Coronary artery (tissue), 2 donors: ENCODE measurements at regions not wholly inside any gene's neighbourhood (a gene's known extent, or its start where the extent isn't known, plus 50 kb on each side); places are given as distances from the start of the nearest gene placed in this dataset.
"Not testable (repeated sequence)": the region's sequence is repeated elsewhere in the genome, so short reads cannot be mapped to it uniquely, and the experiment has no call there.

Source experiments
- DNase-seq: peaks from one replicate; pipeline ENCODE4 v3.0.0-alpha.2; 2017; ENCODE audit warnings: low spot score
- H3K27ac ChIP-seq, 2 donors: fragments of 200-600 bp; sonication (generic); one replicate each; pipeline ENCODE4 v1.5.1; 2016 to 2019
- H3K4me3 ChIP-seq: fragments of 200-600 bp; sonication (generic); 2 replicates; pipeline ENCODE4 v1.5.1; 2016; ENCODE audit warnings: mild to moderate bottlenecking, moderate library complexity
- TF ChIP-seq, protein P1 (sequence below): fragments of 200-600 bp; sonication (generic); IDR thresholded peaks from one replicate; pipeline ENCODE4 v1.5.1; 2019; ENCODE audit warnings: antibody characterized with exemption

DNA sequence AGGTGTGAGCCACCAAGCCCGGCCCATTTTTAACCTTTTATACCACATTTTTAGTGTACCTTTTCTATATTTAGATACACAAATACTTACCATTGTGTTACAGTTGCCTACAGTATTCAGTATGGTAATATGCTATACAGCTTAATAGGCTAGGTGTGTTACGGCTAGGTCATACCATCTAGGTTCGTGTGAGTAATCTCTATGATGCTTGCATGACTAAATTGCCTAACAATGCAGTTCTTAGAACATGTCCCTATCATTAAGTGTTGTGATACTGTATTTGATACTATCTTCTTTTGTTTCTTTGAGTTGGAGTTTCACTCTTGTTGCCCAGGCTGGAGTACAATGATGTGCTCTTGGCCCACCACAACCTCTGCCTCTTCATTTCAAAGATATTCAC is 387.7 kb upstream of the SASH1 start:
- TF ChIP-seq, protein P1, sequence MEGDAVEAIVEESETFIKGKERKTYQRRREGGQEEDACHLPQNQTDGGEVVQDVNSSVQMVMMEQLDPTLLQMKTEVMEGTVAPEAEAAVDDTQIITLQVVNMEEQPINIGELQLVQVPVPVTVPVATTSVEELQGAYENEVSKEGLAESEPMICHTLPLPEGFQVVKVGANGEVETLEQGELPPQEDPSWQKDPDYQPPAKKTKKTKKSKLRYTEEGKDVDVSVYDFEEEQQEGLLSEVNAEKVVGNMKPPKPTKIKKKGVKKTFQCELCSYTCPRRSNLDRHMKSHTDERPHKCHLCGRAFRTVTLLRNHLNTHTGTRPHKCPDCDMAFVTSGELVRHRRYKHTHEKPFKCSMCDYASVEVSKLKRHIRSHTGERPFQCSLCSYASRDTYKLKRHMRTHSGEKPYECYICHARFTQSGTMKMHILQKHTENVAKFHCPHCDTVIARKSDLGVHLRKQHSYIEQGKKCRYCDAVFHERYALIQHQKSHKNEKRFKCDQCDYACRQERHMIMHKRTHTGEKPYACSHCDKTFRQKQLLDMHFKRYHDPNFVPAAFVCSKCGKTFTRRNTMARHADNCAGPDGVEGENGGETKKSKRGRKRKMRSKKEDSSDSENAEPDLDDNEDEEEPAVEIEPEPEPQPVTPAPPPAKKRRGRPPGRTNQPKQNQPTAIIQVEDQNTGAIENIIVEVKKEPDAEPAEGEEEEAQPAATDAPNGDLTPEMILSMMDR, result no peak
- H3K4me3 ChIP-seq, result no peak overlapping the region
- no peak overlapping the region for H3K27ac ChIP-seq
- no peak for DNase-seq

DNA sequence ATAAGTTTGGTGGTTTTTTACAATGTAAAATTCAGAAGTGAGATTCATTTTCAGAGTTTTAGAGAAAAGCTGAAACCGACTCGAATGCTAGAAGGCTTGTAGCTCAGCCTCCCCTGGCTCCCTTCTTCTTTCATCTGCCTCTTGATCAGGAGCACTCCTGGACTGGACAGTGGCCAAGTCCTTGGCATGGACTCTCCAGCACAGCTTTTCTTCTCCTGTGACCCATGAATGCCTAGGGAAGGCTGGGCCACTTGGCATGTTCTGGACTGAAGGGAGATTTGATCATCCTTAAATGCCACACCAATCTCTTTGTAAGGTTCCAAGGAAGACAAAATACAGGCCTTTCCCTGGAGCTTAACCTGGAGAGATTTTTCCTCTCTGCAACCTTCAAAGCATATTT is 384.0 kb upstream of the SASH1 start:
- H3K27ac ChIP-seq, result no peak overlapping the region
- TF ChIP-seq, protein P1, result no peak
- H3K4me3 ChIP-seq, result no peak overlapping the region
- no peak for DNase-seq

DNA sequence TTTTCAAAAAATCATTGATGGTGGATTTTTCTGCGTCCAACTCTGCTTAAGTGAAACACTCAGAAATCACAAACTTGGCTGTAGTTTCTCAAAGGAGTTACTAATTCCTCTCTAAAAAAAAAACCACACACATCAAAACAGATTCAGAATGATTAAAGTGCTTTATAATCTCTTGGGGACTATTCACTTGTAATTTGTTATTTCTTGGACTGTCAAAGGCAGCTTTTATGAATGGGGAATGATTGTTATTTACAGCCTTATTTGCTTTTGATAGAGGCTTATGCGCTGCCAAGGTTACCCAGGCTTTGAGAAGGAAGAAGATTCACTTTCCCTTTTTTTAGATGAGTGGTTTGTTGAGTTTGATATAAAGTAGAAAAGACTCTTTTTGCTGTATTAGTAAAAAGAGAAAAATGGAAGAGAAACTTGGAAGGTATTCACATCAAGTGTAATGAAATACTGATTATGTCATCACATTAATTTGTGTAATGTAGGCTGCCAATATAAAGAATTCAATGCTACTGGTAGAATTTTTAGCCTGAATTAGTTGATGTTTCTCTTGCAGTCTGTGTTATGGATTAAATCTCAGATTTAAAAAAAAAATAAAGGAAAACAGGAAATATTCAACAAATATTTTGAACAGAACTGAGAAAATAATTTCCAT is 381.0 kb upstream of the SASH1 start:
- TF ChIP-seq, protein P1, result no peak
- H3K27ac ChIP-seq, result no peak overlapping the region
- DNase-seq, result no peak
- H3K4me3 ChIP-seq, result no peak overlapping the region

DNA sequence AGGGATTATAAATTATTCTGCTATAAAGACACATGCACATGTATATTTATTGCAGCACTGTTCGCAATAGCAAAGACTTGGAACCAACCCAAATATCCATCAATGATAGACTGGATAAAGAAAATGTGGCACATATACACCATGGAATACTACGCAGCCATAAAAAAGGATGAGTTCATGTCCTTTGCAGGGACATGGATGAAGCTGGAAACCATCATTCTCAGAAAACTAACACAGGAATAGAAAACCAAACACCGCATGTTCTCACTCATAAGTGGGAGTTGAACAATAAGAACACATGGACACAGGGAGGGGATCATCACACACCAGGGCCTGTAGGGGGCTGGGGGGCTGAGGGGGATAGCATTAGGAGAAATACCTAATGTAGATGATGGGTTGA is 377.2 kb upstream of the SASH1 start:
- not testable (repeated sequence) for DNase-seq, H3K4me3 ChIP-seq, H3K27ac ChIP-seq

DNA sequence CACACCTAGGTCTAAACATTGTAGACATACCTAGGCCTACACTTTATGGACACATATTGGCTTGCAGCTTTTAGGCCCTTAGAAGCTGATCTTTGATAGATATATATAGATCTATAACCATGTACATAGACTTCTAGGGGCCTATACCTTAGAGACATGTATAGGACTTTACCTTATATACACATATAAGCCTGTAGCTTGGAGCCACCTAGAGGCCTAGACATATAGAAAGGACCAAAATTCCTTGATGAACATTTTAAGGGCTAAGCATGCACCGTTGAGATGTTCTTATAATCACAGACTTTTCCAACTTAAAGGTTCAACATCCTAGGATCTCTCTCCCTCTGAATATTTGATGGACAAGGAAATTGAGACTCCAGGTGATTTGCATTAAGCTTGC is 371.7 kb upstream of the SASH1 start:
- TF ChIP-seq, protein P1, result no peak
- no peak overlapping the region for H3K27ac ChIP-seq
- no peak for DNase-seq
- H3K4me3 ChIP-seq, result no peak overlapping the region

DNA sequence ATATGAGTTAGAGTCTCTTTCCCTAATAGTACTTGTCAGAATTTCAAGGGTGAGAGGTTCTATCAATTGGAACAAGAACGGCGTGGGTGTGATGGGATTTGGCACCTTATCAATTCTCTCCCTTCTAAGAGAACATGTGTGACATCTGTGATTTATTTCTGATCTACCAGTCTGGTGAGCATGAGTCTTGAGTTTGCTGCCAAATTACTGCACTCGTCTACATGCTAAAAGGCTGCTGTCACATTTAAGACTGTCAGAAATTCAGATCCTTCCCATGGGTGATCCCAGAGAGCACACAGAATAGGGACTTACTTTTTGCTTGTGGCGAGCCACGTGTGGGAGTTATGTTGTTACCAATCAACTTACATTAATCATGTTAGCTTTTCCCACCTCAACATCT is 370.2 kb upstream of the SASH1 start:
- no peak overlapping the region for H3K27ac ChIP-seq
- TF ChIP-seq, protein P1, result no peak
- H3K4me3 ChIP-seq, result no peak overlapping the region
- DNase-seq, result no peak

DNA sequence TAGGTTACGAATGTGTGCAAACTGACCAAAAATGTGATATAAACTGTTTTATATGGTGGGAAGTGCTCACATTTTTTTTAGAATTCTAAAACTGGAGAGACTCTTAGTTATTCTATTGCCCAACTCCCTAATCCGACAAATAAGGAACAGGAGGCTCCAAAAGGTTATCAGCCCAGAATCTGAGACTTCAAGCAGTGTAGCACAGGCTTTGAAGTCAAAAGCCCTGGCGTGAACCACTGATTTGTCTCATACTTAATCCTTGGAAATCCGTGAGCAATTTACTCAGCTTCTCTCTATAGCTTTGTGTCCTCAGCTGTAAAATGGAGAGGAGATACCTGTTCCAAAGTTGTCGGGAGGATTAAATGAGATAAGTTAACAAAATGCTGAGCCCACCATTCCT is 368.8 kb upstream of the SASH1 start:
- H3K27ac ChIP-seq, result no peak overlapping the region
- TF ChIP-seq, protein P1, result no peak
- DNase-seq, result no peak
- no peak overlapping the region for H3K4me3 ChIP-seq
